HEK293 (cell line): ENCODE measurements at regions not wholly inside any gene's neighbourhood (a gene's known extent, or its start where the extent isn't known, plus 50 kb on each side); places are given as distances from the start of the nearest gene placed in this dataset.
A peak's percentile ranks its signal among the peaks of the same experiment; 100 is the strongest.

Experiments
- CTCF ChIA-PET: fragments of 350-600 bp; formaldehyde crosslinking; extraction: SDS; loops from one replicate; lab custom pipeline; 2021; ENCODE audit warnings: antibody characterized with exemption; lab: Yijun Ruan, JAX
- POLR2A ChIA-PET: fragments of 300-600 bp; formaldehyde crosslinking; extraction: SDS; loops from one replicate; lab custom pipeline; 2020; ENCODE audit warnings: antibody characterized with exemption, inconsistent platforms; lab: Yijun Ruan, JAX
- H3K27ac ChIP-seq: fragments of 200-500 bp; sonication (Bioruptor generic); 2 replicates; pipeline ENCODE4 v1.5.1; 2014; ENCODE audit warnings: low read depth, low read length, control low read depth, inconsistent platforms; ENCODE audit errors: extremely low read depth
- H3K36me3 ChIP-seq, 2 experiments: fragments of 200-500 bp in 1 of 2; sonication (Bioruptor generic) in 1 of 2; 1 replicate in 1 of 2; 2 replicates in 1 of 2; pipeline ENCODE4 v1.5.1; 2014 to 2017; ENCODE audit warnings: inconsistent platforms in 2 of 2, low read length in 2 of 2; ENCODE audit not compliant: control insufficient read depth in 2 of 2, insufficient read depth in 1 of 2
- H3K4me1 ChIP-seq: fragments of 200-500 bp; sonication (Bioruptor generic); 2 replicates; pipeline ENCODE4 v1.5.1; 2014; ENCODE audit warnings: mild to moderate bottlenecking, low read length, inconsistent platforms; ENCODE audit not compliant: control insufficient read depth, insufficient read depth
- H3K4me3 ChIP-seq: 2 replicates; pipeline ENCODE4 v1.5.1; 2011; ENCODE audit warnings: low read depth, mild to moderate bottlenecking, control low read depth, low read length, moderate library complexity
- H3K9me3 ChIP-seq: fragments of 200-500 bp; sonication (Bioruptor generic); 2 replicates; pipeline ENCODE4 v1.5.1; 2014; ENCODE audit warnings: low read depth, low read length, inconsistent platforms; ENCODE audit not compliant: control insufficient read depth, insufficient read depth
- GLIS2 ChIP-seq: fragments of 450-650 bp; formaldehyde crosslinking; IDR thresholded peaks from 2 replicates; pipeline ENCODE4 v1.5.1; 2016; ENCODE audit warnings: missing biosample characterization, missing genetic modification characterization
- HIC1 ChIP-seq: fragments of 450-650 bp; formaldehyde crosslinking; IDR thresholded peaks from 2 replicates; pipeline ENCODE4 v1.5.1; 2016; ENCODE audit warnings: missing biosample characterization, missing genetic modification characterization
- KLF10 ChIP-seq: fragments of 450-650 bp; IDR thresholded peaks from 2 replicates; pipeline ENCODE4 v1.5.1; 2018; ENCODE audit warnings: missing biosample characterization, mild to moderate bottlenecking, missing genetic modification characterization
- KLF16 ChIP-seq: fragments of 450-650 bp; formaldehyde crosslinking; IDR thresholded peaks from 2 replicates; pipeline ENCODE4 v1.5.1; 2017; ENCODE audit warnings: missing biosample characterization, missing genetic modification characterization
- OVOL3 ChIP-seq: fragments of 450-650 bp; formaldehyde crosslinking; IDR thresholded peaks from 2 replicates; pipeline ENCODE4 v1.5.1; 2016; ENCODE audit warnings: missing biosample characterization, missing genetic modification characterization
- PATZ1 ChIP-seq: fragments of 450-650 bp; formaldehyde crosslinking; IDR thresholded peaks from 2 replicates; pipeline ENCODE4 v1.5.1; 2016; ENCODE audit warnings: missing biosample characterization, missing genetic modification characterization
- SCRT1 ChIP-seq: fragments of 450-650 bp; formaldehyde crosslinking; IDR thresholded peaks from 2 replicates; pipeline ENCODE4 v1.5.1; 2016; ENCODE audit warnings: missing biosample characterization, missing genetic modification characterization, borderline replicate concordance
- SCRT2 ChIP-seq: fragments of 450-650 bp; formaldehyde crosslinking; IDR thresholded peaks from 2 replicates; pipeline ENCODE4 v1.5.1; 2016; ENCODE audit warnings: missing biosample characterization, missing genetic modification characterization
- ZBTB20 ChIP-seq: fragments of 450-650 bp; formaldehyde crosslinking; IDR thresholded peaks from 2 replicates; pipeline ENCODE4 v1.5.1; 2016; ENCODE audit warnings: missing biosample characterization, missing genetic modification characterization
- ZBTB44 ChIP-seq: fragments of 450-650 bp; IDR thresholded peaks from 2 replicates; pipeline ENCODE4 v1.5.1; 2018; ENCODE audit warnings: missing biosample characterization, mild to moderate bottlenecking, missing genetic modification characterization
- ZFP37 ChIP-seq: fragments of 450-650 bp; formaldehyde crosslinking; IDR thresholded peaks from 2 replicates; pipeline ENCODE4 v1.5.1; 2016; ENCODE audit warnings: missing biosample characterization, missing genetic modification characterization
- ZNF132 ChIP-seq: fragments of 450-650 bp; formaldehyde crosslinking; IDR thresholded peaks from 2 replicates; pipeline ENCODE4 v1.5.1; 2017; ENCODE audit warnings: missing biosample characterization, missing genetic modification characterization, borderline replicate concordance
- ZNF221 ChIP-seq: fragments of 450-650 bp; formaldehyde crosslinking; IDR thresholded peaks from 2 replicates; pipeline ENCODE4 v1.5.1; 2017; ENCODE audit warnings: missing biosample characterization, missing genetic modification characterization, borderline replicate concordance
- ZNF24 ChIP-seq: fragments of 450-650 bp; formaldehyde crosslinking; IDR thresholded peaks from 2 replicates; pipeline ENCODE4 v1.5.1; 2016; ENCODE audit warnings: missing biosample characterization, missing genetic modification characterization
- ZNF394 ChIP-seq: fragments of 450-650 bp; formaldehyde crosslinking; IDR thresholded peaks from 2 replicates; pipeline ENCODE4 v1.5.1; 2016; ENCODE audit warnings: missing biosample characterization, missing genetic modification characterization, mild to moderate bottlenecking, moderate library complexity, borderline replicate concordance
- ZNF433 ChIP-seq: fragments of 450-650 bp; formaldehyde crosslinking; IDR thresholded peaks from 2 replicates; pipeline ENCODE4 v1.5.1; 2016; ENCODE audit warnings: missing biosample characterization, missing genetic modification characterization, low read depth
- ZNF48 ChIP-seq: fragments of 450-650 bp; formaldehyde crosslinking; IDR thresholded peaks from 2 replicates; pipeline ENCODE4 v1.5.1; 2016; ENCODE audit warnings: missing biosample characterization, missing genetic modification characterization
- ZNF521 ChIP-seq: fragments of 450-650 bp; formaldehyde crosslinking; IDR thresholded peaks from 2 replicates; pipeline ENCODE4 v1.5.1; 2017; ENCODE audit warnings: missing biosample characterization, mild to moderate bottlenecking, missing genetic modification characterization
- ZNF558 ChIP-seq: fragments of 450-650 bp; formaldehyde crosslinking; IDR thresholded peaks from 2 replicates; pipeline ENCODE4 v1.5.1; 2016; ENCODE audit warnings: missing biosample characterization, missing genetic modification characterization
- ZSCAN30 ChIP-seq: fragments of 450-650 bp; IDR thresholded peaks from 2 replicates; pipeline ENCODE4 v1.5.1; 2018; ENCODE audit warnings: missing biosample characterization, mild to moderate bottlenecking, missing genetic modification characterization, moderate library complexity
- TF ChIP-seq, protein P1 (sequence below): fragments of 450-650 bp; formaldehyde crosslinking; IDR thresholded peaks from 2 replicates; pipeline ENCODE4 v1.5.1; 2016; ENCODE audit warnings: missing biosample characterization, missing genetic modification characterization, borderline replicate concordance

DNA sequence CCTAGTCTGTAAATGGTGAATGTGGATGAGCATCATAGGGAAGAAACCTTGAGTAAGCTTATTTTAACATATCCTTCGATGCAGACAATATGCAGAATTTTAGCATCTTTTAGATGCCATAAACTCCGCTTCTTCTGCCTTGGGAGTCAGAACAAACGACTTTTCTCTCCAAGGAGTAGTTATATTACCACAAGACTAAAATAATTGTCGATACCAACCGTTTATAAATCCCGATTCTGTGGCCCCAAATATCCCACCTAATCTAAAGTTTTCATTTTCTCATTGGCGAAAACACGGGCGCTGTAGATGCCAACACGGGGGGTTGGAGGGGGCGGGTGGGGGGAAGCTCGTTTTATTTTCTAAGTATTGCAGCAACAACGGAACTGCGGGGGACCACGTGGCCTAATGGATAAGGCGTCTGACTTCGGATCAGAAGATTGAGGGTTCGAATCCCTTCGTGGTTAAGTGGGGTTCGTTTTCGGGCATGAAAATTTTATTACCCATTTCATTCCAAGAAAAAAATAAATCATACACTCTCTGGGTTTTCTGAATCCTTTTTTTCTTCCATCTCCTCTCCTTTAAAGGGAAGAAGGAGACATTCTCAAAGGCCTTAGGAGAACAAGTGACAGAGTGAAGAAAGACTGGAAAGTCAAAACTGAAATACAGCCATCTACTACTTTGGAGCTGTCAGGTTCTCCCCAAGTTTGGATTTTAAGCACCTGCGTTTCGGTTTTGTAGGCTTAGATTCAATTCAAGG, 65.5 kb upstream of the BTN3A2 start (continued):
- peak; percentile 37; the same call in 1 of the 2 replicates for TF ChIP-seq ZBTB44 (tag by site-specific recombination)
- TF ChIP-seq KLF10 (tag by site-specific recombination), result 0 out of 2 replicates have a peak, but pooled peaks have one; percentile 32
- 0 out of 2 replicates have a peak, but pooled peaks have one; percentile 33 for TF ChIP-seq ZNF394
- no peak for TF ChIP-seq GLIS2
- TF ChIP-seq ZNF48, result no peak
- TF ChIP-seq PATZ1, result peak; percentile 75
- TF ChIP-seq ZFP37 (tag by site-specific recombination), result no peak
- peak; percentile 50; the same call in 1 of the 2 replicates for TF ChIP-seq ZSCAN30 (tag by site-specific recombination)
- TF ChIP-seq KLF16 (tag by site-specific recombination), result no peak
- TF ChIP-seq, all 188 proteins: peak for 11

GRCh38 chr6:26300043-26300331, 65.0 kb upstream of the BTN3A2 start:
- Histone ChIP-seq H3K9me3 (no peaks in the 10 kb centered on the region), H3K4me1 (no peaks in the 10 kb centered on the region), H3K4me3 (no peak overlapping the region), H3K27ac (no peak overlapping the region)
- CTCF ChIA-PET, result interaction anchor here (0.6 to 1.2 kb wide), 7 partner anchors 10 to 1719 kb away, joined by 3 to 5 read pairs (median 3); a partner anchor contains a TSS
- TF ChIP-seq OVOL3 (tag by site-specific recombination), result no peak
- TF ChIP-seq ZNF24, result no peak
- TF ChIP-seq, protein P1, sequence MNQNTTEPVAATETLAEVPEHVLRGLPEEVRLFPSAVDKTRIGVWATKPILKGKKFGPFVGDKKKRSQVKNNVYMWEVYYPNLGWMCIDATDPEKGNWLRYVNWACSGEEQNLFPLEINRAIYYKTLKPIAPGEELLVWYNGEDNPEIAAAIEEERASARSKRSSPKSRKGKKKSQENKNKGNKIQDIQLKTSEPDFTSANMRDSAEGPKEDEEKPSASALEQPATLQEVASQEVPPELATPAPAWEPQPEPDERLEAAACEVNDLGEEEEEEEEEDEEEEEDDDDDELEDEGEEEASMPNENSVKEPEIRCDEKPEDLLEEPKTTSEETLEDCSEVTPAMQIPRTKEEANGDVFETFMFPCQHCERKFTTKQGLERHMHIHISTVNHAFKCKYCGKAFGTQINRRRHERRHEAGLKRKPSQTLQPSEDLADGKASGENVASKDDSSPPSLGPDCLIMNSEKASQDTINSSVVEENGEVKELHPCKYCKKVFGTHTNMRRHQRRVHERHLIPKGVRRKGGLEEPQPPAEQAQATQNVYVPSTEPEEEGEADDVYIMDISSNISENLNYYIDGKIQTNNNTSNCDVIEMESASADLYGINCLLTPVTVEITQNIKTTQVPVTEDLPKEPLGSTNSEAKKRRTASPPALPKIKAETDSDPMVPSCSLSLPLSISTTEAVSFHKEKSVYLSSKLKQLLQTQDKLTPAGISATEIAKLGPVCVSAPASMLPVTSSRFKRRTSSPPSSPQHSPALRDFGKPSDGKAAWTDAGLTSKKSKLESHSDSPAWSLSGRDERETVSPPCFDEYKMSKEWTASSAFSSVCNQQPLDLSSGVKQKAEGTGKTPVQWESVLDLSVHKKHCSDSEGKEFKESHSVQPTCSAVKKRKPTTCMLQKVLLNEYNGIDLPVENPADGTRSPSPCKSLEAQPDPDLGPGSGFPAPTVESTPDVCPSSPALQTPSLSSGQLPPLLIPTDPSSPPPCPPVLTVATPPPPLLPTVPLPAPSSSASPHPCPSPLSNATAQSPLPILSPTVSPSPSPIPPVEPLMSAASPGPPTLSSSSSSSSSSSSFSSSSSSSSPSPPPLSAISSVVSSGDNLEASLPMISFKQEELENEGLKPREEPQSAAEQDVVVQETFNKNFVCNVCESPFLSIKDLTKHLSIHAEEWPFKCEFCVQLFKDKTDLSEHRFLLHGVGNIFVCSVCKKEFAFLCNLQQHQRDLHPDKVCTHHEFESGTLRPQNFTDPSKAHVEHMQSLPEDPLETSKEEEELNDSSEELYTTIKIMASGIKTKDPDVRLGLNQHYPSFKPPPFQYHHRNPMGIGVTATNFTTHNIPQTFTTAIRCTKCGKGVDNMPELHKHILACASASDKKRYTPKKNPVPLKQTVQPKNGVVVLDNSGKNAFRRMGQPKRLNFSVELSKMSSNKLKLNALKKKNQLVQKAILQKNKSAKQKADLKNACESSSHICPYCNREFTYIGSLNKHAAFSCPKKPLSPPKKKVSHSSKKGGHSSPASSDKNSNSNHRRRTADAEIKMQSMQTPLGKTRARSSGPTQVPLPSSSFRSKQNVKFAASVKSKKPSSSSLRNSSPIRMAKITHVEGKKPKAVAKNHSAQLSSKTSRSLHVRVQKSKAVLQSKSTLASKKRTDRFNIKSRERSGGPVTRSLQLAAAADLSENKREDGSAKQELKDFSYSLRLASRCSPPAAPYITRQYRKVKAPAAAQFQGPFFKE (tag by site-specific recombination), result no peak
- no peak for TF ChIP-seq ZNF221 (tag by site-specific recombination)
- no peak for TF ChIP-seq HIC1 (tag by site-specific recombination)
- TF ChIP-seq ZBTB20 (tag by site-specific recombination), result no peak
- TF ChIP-seq SCRT2 (tag by site-specific recombination), result peak; percentile 94
- TF ChIP-seq ZNF521 (tag by site-specific recombination), result no peak
- no peak for TF ChIP-seq ZNF558 (tag by site-specific recombination)
- TF ChIP-seq SCRT1, result peak; percentile 73; the same call in 1 of the 2 replicates
- TF ChIP-seq ZNF132 (tag by site-specific recombination), result no peak
- TF ChIP-seq ZNF433 (tag by site-specific recombination), result no peak
- TF ChIP-seq, all 188 proteins: peak for 2
- H3K36me3 ChIP-seq, result no peaks in the 10 kb centered on the region
- POLR2A ChIA-PET, result no interaction called here
